Mesodermal cell (in vitro differentiated cells): ENCODE measurements at regions not wholly inside any gene's neighbourhood (a gene's known extent, or its start where the extent isn't known, plus 50 kb on each side); places are given as distances from the start of the nearest gene placed in this dataset.
"Not testable (repeated sequence)": the region's sequence is repeated elsewhere in the genome, so short reads cannot be mapped to it uniquely, and the experiment has no call there.

Experiments used
- H3K27ac ChIP-seq: 2 replicates; pipeline ENCODE4 v1.7.0; 2013; ENCODE audit warnings: mild to moderate bottlenecking, low read depth, low read length, moderate library complexity; ENCODE audit not compliant: severe bottlenecking
- H3K36me3 ChIP-seq: 2 replicates; pipeline ENCODE4 v1.7.1; 2013; ENCODE audit warnings: mild to moderate bottlenecking, low read length, moderate library complexity; ENCODE audit not compliant: control insufficient read depth, insufficient read depth
- H3K4me1 ChIP-seq: one replicate; pipeline ENCODE4 v1.7.1; 2013; ENCODE audit warnings: mild to moderate bottlenecking, low read length; ENCODE audit not compliant: insufficient read depth, control insufficient read depth, poor library complexity, severe bottlenecking
- H3K4me3 ChIP-seq: 2 replicates; pipeline ENCODE4 v1.7.0; 2013; ENCODE audit warnings: low read length, control low read depth, mild to moderate bottlenecking; ENCODE audit not compliant: insufficient read depth, poor library complexity, severe bottlenecking; ENCODE audit errors: extremely low read depth
- H3K9me3 ChIP-seq: 2 replicates; pipeline ENCODE4 v1.7.1; 2013; ENCODE audit warnings: mild to moderate bottlenecking, low read length, moderate library complexity; ENCODE audit not compliant: control insufficient read depth
- WGBS, 2 experiments: methylation state at CpG; one replicate each; pipeline ENCODE4 v1.1.5; 2013; ENCODE audit warnings: missing lambda C conversion rate in 2 of 2; ENCODE audit not compliant: insufficient coverage in 2 of 2; 5-methylcytosine and 5-hydroxymethylcytosine counted together

- H3K27ac ChIP-seq, H3K4me3 ChIP-seq, H3K4me1 ChIP-seq, H3K9me3 ChIP-seq, H3K36me3 ChIP-seq: not testable (repeated sequence)
- 67 to 70% methylated on average over 3 of the region's 3 CpGs for WGBS, 2 experiments
Observed at GRCh38 chr12:73001806-73002205, 729.6 kb downstream of the TRHDE start.

- 69 to 82% methylated on average over 1 of the region's 1 CpG for WGBS, 2 experiments
- not testable (repeated sequence) for H3K27ac ChIP-seq, H3K4me3 ChIP-seq, H3K36me3 ChIP-seq, H3K9me3 ChIP-seq, H3K4me1 ChIP-seq
Observed at GRCh38 chr12:73002504-73002903, 730.3 kb downstream of the TRHDE start.

GRCh38 chr12:73009138-73009834, 737.1 kb downstream of the TRHDE start:
- not testable (repeated sequence) for H3K4me1 ChIP-seq, H3K36me3 ChIP-seq, H3K4me3 ChIP-seq, H3K27ac ChIP-seq
- no CpG with 5 or more reads among the region's 3 CpGs for WGBS, 2 experiments
- H3K9me3 ChIP-seq, result peaks cover 10% of the 10 kb centered on the region

- no peaks in the 10 kb centered on the region for H3K9me3 ChIP-seq
- no peak overlapping the region for H3K27ac ChIP-seq
- no peak overlapping the region for H3K4me3 ChIP-seq
- no peaks in the 10 kb centered on the region for H3K4me1 ChIP-seq
- H3K36me3 ChIP-seq, result no peaks in the 10 kb centered on the region
Observed at GRCh38 chr12:73017981-73018380, 745.8 kb downstream of the TRHDE start.

GRCh38 chr12:73053893-73054292, 781.7 kb downstream of the TRHDE start:
- WGBS, 2 experiments, result 100% methylated on average over 1 of the region's 1 CpG; no CpG with 5 or more reads in 1 of the 2 experiments
- Histone ChIP-seq H3K36me3 (no peaks in the 10 kb centered on the region), H3K4me1 (no peaks in the 10 kb centered on the region), H3K27ac (no peak overlapping the region), H3K4me3 (no peak overlapping the region), H3K9me3 (no peaks in the 10 kb centered on the region)

GRCh38 chr12:73057428-73057827, 785.3 kb downstream of the TRHDE start:
- Histone ChIP-seq H3K9me3 (no peaks in the 10 kb centered on the region), H3K4me3 (no peak overlapping the region), H3K4me1 (no peaks in the 10 kb centered on the region), H3K36me3 (no peaks in the 10 kb centered on the region), H3K27ac (no peak overlapping the region)
- WGBS, 2 experiments, result 96% methylated on average over 4 to 8 of the region's 8 CpGs

- Histone ChIP-seq H3K4me1 (no peaks in the 10 kb centered on the region), H3K9me3 (no peaks in the 10 kb centered on the region), H3K27ac (no peak overlapping the region), H3K4me3 (no peak overlapping the region), H3K36me3 (no peaks in the 10 kb centered on the region)
- 96 to 100% methylated on average over 2 to 3 of the region's 3 CpGs for WGBS, 2 experiments
Observed at GRCh38 chr12:73065913-73066312, 793.7 kb downstream of the TRHDE start.

GRCh38 chr12:73067616-73068015, 795.4 kb downstream of the TRHDE start:
- Histone ChIP-seq H3K27ac (no peak overlapping the region), H3K36me3 (no peaks in the 10 kb centered on the region), H3K4me3 (no peak overlapping the region), H3K9me3 (no peaks in the 10 kb centered on the region), H3K4me1 (no peaks in the 10 kb centered on the region)
- WGBS, 2 experiments, result 93 to 94% methylated on average over 2 to 5 of the region's 5 CpGs

GRCh38 chr12:73072214-73072613, 800.0 kb downstream of the TRHDE start:
- 81 to 89% methylated on average over 3 to 4 of the region's 4 CpGs for WGBS, 2 experiments
- Histone ChIP-seq H3K4me3 (no peak overlapping the region), H3K9me3 (no peaks in the 10 kb centered on the region), H3K4me1 (no peaks in the 10 kb centered on the region), H3K27ac (no peak overlapping the region), H3K36me3 (no peaks in the 10 kb centered on the region)

- no peak overlapping the region for H3K4me3 ChIP-seq
- no peak overlapping the region for H3K27ac ChIP-seq
- H3K9me3 ChIP-seq, result no peaks in the 10 kb centered on the region
- H3K4me1 ChIP-seq, result no peaks in the 10 kb centered on the region
- WGBS, 2 experiments, result 100% methylated on average over 1 of the region's 2 CpGs; no CpG with 5 or more reads in 1 of the 2 experiments
- no peaks in the 10 kb centered on the region for H3K36me3 ChIP-seq
Observed at GRCh38 chr12:73076760-73077159, 804.6 kb downstream of the TRHDE start.

GRCh38 chr12:73083736-73084135, 811.6 kb downstream of the TRHDE start:
- no peaks in the 10 kb centered on the region for H3K36me3 ChIP-seq
- no peak overlapping the region for H3K27ac ChIP-seq
- no peaks in the 10 kb centered on the region for H3K4me1 ChIP-seq
- no CpG with 5 or more reads among the region's 1 CpG for WGBS, 2 experiments
- H3K9me3 ChIP-seq, result no peaks in the 10 kb centered on the region
- H3K4me3 ChIP-seq, result no peak overlapping the region
